ENCODE measurements at regions not wholly inside any gene's neighbourhood (a gene's known extent, or its start where the extent isn't known, plus 50 kb on each side); places are given as distances from the start of the nearest gene placed in this dataset.

DNA sequence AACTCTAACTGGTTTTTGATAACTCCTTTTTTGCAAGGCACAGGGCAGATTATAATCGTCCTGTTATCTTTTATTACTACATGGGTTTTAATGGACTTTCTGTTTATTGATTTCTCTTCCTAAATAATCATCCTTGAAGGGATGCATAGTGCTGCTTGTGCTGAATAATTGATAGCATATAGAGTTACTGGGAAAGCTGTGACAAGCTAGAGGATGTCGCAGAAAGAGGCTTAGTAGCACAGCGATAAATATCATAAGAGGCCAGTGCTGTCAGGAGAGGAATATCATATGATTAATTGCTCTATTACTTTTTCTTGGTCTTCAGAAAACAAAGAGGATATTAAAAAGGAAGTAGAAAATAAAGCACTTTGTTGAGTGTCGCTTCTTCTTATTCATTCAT is 1007.1 kb upstream of the ACO1 start:
- TF ChIP-seq, protein P1, sequence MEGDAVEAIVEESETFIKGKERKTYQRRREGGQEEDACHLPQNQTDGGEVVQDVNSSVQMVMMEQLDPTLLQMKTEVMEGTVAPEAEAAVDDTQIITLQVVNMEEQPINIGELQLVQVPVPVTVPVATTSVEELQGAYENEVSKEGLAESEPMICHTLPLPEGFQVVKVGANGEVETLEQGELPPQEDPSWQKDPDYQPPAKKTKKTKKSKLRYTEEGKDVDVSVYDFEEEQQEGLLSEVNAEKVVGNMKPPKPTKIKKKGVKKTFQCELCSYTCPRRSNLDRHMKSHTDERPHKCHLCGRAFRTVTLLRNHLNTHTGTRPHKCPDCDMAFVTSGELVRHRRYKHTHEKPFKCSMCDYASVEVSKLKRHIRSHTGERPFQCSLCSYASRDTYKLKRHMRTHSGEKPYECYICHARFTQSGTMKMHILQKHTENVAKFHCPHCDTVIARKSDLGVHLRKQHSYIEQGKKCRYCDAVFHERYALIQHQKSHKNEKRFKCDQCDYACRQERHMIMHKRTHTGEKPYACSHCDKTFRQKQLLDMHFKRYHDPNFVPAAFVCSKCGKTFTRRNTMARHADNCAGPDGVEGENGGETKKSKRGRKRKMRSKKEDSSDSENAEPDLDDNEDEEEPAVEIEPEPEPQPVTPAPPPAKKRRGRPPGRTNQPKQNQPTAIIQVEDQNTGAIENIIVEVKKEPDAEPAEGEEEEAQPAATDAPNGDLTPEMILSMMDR (IDR thresholded peaks at IDR 0.05; ENCODE audit: low read depth, low read length, poor library complexity, severe bottlenecking), result no peak
- TF ChIP-seq EZH2phosphoT487 (IDR thresholded peaks at IDR 0.05; ENCODE audit: borderline replicate concordance, low read length), result no peak

Measured in DOHH2 (cell line).